Astrocyte of the hippocampus (primary cell): ENCODE measurements at regions not wholly inside any gene's neighbourhood (a gene's known extent, or its start where the extent isn't known, plus 50 kb on each side); places are given as distances from the start of the nearest gene placed in this dataset.
"Not testable (repeated sequence)": the region's sequence is repeated elsewhere in the genome, so short reads cannot be mapped to it uniquely, and the experiment has no call there.

Source experiments
- DNase-seq: peaks from one replicate; pipeline ENCODE4 v3.0.0; 2011; ENCODE audit warnings: low read depth, low spot score

DNA sequence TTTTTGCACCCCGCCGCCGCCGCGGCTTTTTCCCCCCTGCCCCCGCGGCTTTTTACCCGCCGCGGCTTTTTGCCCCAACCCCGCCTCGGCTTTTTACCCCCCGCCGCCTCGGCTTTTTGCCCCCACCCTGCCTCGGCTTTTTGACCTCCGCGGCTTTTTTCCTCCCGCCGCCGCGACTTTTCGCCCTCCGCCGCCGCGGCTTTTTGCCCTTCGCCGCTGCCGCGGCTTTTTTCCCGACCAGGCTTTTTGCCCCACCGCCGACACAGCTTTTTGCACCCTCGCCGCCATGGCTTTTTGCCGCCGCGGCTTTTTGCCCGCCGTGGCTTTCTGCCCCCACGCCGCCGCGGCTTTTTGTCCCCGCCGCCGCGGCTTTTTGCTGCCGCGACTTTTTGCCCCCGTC lies 137.0 kb upstream of the TP53TG3D start:
- DNase-seq, result peak; percentile 7

DNA sequence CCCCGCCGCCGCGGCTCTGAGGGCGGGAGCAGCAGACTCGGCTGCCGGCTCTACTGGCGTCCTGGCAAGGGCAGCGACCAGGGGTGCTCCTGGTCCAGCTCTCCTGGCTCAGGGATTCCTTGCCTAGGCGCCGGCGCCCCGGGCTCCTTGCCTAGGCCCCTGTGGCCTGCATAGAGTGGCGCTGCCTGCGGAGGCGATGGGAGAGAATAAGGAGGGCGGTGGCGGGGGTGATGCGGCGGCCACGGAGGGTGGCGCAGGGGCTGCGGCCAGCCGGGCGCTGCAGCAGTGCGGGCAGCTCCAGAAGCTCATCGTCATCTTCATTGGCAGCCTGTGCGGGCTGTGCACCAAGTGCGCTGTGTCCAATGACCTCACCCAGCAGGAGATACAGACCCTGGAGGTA lies 136.6 kb upstream of the TP53TG3D start:
- DNase-seq, result not testable (repeated sequence)

GRCh38 chr16:32120372-32120771 lies 132.7 kb upstream of the TP53TG3D start:
- peak; percentile 0 for DNase-seq

GRCh38 chr16:32120779-32121178 lies 132.3 kb upstream of the TP53TG3D start:
- not testable (repeated sequence) for DNase-seq

DNA sequence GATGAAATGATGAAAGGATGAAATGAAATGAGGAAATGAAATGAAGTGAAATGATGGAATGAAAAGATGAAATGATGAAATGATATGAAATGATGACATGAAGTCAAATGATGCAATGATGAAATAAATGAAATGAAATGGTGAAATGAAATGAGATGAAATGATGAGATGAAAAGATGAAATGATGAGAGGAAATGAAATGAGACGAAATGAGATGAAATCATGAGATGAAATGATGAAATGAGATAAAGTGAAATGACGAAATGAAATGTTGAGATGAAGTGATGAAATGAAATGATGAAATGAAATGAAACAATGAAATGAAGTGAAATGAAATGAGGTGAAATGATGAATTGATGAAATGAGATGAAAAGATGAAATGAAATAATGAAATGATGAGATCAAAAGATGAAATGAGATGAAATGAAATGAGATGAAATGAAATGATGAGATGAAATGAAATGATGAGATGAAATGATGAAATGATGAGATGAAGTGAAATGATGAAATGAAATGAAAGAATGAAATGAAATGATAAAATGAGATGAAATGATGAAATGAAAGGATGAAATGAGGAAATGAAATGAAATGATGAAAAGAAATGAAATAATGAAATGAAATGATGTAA lies 131.7 kb upstream of the TP53TG3D start:
- not testable (repeated sequence) for DNase-seq

DNA sequence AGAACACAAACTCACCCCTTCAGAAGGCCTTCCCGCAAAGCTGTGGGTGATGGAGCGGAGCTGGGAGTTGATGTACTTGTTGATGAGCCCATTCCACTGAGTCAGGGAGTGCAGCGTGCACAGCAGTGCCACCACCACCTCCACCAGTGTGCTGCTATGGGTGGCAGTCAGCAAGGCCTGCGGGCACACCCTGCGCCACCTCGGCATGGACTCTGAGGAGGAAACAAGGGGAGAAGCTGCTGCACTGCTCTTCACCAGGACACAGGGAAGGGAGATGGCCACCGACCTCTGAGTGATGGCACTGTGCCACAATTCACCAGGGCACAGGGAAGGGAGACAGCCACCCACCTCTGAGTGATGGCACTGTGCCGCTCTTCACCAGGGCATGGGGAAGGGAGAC lies 100.7 kb upstream of the TP53TG3D start:
- not testable (repeated sequence) for DNase-seq

- DNase-seq, result not testable (repeated sequence)
Measured at GRCh38 chr16:32187918-32188669, 65.0 kb upstream of the TP53TG3D start.

DNA sequence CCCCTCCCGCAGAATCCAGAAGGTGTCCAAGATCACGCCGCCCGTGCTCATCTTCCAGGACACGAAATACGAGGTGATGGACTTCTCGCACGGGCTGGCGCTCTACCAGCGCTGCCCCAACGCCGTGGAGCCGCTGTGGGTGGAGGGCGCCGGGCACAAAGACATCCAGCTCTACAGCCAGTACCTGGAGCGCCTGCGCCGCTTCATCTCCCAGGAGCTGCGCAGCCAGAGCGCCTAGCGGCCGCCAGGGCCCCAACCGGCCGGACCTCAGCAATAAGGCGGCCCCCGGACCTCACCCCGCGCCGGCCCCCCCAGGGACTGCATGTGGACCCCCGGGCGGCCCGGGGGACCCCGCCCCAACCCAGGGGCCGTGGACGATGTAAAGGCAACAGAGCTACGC lies 50.5 kb upstream of the TP53TG3D start:
- not testable (repeated sequence) for DNase-seq
